Breast epithelium (tissue), 3 donors: ENCODE measurements at regions not wholly inside any gene's neighbourhood (a gene's known extent, or its start where the extent isn't known, plus 50 kb on each side); places are given as distances from the start of the nearest gene placed in this dataset.

ENCODE experiments used
- CTCF ChIP-seq, 3 donors: fragments of 450-650 bp; IDR thresholded peaks; one replicate each; pipeline ENCODE4 v1.5.1; 2016 to 2017; ENCODE audit warnings: antibody characterized with exemption in 3 of 3, mild to moderate bottlenecking in 3 of 3, moderate library complexity in 3 of 3
- POLR2A ChIP-seq: fragments of 450-650 bp; IDR thresholded peaks from one replicate; pipeline ENCODE4 v1.6.1; 2016; ENCODE audit warnings: antibody characterized with exemption, mild to moderate bottlenecking, moderate library complexity
- POLR2AphosphoS5 ChIP-seq, 3 donors: sonication (generic); formaldehyde crosslinking; IDR thresholded peaks; one replicate each; pipeline ENCODE4 v1.6.1; 2017; ENCODE audit warnings: antibody characterized with exemption in 3 of 3

- no peak for TF ChIP-seq POLR2AphosphoS5 (IDR thresholded peaks at IDR 0.05)
- TF ChIP-seq CTCF (IDR thresholded peaks at IDR 0.05) = no peak
- no peak for TF ChIP-seq POLR2A
Measured at GRCh38 chr14:85295318-85295717, 234.6 kb upstream of the FLRT2 start.
